Natural killer cell treated with Interleukin-12 subunit alpha and Interleukin-12 subunit beta and Interleukin-15 and Interleukin-18, amount 100 ng/mL, for 72 hours (primary cell): ENCODE measurements at regions not wholly inside any gene's neighbourhood (a gene's known extent, or its start where the extent isn't known, plus 50 kb on each side); places are given as distances from the start of the nearest gene placed in this dataset.

Experiments
- ATAC-seq, 2 donors: fragments of 150-1000 bp; cut with Tn5 transposase in 1 of 2; sonication (Bioruptor Pico), chemical (Tn5 transposase) in 1 of 2; 2 replicates each; pipeline ENCODE4 v1.10.0; 2021
- DNase-seq: peaks from one replicate; pipeline ENCODE4 v3.0.0; 2022; ENCODE audit warnings: low spot score
- H3K27ac Mint-ChIP-seq, 2 donors: 1 replicate in 1 of 2; 2 replicates in 1 of 2; pipeline ENCODE4 v1.8.0; 2022; ENCODE audit warnings: mixed read lengths in 2 of 2, mild to moderate bottlenecking in 1 of 2, moderate library complexity in 1 of 2
- H3K27me3 Mint-ChIP-seq, 2 donors: 1 replicate in 1 of 2; 2 replicates in 1 of 2; pipeline ENCODE4 v1.8.0; 2022; ENCODE audit warnings: mixed read lengths in 2 of 2
- H3K36me3 Mint-ChIP-seq: one replicate; pipeline ENCODE4 v1.8.0; 2022; ENCODE audit warnings: mixed read lengths
- H3K4me1 Mint-ChIP-seq, 2 donors: 1 replicate in 1 of 2; 2 replicates in 1 of 2; pipeline ENCODE4 v1.8.0; 2022; ENCODE audit warnings: low read depth in 2 of 2, mixed read lengths in 2 of 2, mild to moderate bottlenecking in 1 of 2
- H3K4me3 Mint-ChIP-seq: one replicate; pipeline ENCODE4 v1.8.0; 2022; ENCODE audit warnings: mixed read lengths
- H3K9me3 Mint-ChIP-seq: 2 replicates; pipeline ENCODE4 v1.8.0; 2022; ENCODE audit warnings: mixed read lengths

DNA sequence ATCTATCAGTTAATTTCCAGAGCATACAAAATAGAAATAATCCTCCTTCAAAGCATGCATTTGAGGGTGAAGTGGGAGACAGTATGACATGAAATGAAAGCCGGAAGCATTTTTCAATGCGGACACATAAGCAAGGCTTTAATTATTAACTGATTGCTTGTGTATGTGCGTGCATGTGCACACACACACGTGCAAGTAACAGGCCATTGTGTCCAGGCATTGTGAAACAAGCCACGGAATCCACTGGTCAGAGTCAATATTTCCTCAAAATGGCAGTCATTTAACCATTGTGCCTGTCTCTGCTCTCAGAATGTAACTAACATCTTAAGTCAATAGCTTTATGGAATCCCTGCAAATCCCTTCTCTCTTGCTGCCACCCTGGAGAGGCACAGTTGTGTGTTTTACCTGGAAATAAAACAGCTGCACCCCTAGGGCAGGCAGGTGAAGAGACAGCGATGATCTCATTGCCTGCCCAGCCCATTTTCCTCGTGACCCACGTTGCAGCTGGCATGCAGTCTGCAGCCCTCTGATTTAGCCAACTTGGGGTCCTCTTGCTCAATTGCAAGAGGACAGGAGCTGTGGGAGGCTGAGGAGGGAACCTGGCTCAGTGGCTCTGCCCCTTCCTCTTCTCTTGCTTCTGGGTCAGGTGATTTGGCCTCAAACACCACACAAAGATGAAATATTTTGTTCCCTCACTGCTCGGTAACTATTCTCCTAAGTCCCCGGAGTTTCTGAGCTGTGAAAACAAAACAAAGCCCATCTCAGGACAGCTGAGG lies 500.9 kb upstream of the ZMIZ1 start:
- Mint-ChIP-seq H3K27me3 (peaks cover 8 to 33% of the 10 kb centered on the region in 2 donors), H3K4me3 (no peak overlapping the region), H3K4me1 (no peaks in the 10 kb centered on the region), H3K36me3 (no peaks in the 10 kb centered on the region), H3K9me3 (no peaks in the 10 kb centered on the region), H3K27ac (no peak overlapping the region)
- DNase-seq (no peak), ATAC-seq (no peak)

DNA sequence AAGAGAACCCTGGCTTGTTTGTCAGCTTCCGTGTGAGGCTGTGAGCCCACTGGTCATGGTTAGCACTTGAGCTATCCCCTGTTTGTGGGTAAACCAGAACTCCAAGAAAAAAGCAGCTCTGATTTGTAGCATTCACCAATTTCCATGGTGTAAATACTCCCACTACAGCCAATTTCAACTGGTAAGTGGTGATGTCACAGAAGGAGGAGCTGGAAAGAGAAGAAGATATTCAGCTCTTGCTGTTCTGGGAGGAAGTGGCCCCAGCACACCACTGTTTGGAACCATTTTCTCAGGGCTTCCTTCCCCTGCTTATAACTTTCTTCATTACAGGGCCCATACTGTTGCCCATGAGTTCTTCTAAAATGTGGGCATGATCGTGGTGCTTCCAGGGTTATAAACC lies 500.1 kb upstream of the ZMIZ1 start:
- H3K27me3 Mint-ChIP-seq = peaks cover 10 to 34% of the 10 kb centered on the region in 2 donors
- no peak for DNase-seq
- no peak for ATAC-seq
- H3K4me1 Mint-ChIP-seq = no peaks in the 10 kb centered on the region
- H3K4me3 Mint-ChIP-seq = no peak overlapping the region
- no peak overlapping the region for H3K27ac Mint-ChIP-seq
- no peaks in the 10 kb centered on the region for H3K9me3 Mint-ChIP-seq
- no peaks in the 10 kb centered on the region for H3K36me3 Mint-ChIP-seq

DNA sequence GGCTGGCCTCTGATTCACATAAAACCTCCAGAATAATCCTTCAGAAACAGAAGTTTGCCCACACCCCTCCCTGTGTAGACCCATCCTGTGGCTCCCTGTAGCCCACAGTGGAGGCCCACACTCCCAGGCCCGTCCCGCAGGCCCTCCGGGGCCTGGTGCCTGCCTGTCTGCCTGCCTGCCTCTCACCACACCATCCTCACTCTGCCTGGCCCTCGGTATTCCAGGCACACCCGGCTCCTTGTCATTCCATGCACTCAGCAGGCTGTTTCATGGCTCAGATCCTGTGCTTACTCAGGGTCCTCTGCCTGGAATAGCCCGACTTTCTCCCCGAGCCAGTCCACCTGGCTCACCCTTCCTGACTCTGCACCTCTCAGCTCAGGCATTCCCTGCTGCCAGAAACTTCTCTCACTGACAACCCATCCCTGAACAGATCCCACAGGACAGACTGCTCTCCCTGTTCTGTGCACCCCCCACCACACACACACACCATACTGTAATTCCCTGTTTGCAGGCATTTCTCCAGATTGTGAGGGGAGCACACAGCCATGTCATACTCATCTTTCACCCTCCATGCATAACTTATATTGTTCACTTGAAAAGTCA lies 498.0 kb upstream of the ZMIZ1 start:
- peaks cover 10 to 28% of the 10 kb centered on the region in 2 donors for H3K27me3 Mint-ChIP-seq
- no peaks in the 10 kb centered on the region for H3K36me3 Mint-ChIP-seq
- H3K9me3 Mint-ChIP-seq = no peaks in the 10 kb centered on the region
- H3K4me1 Mint-ChIP-seq = no peaks in the 10 kb centered on the region
- no peak overlapping the region for H3K27ac Mint-ChIP-seq
- H3K4me3 Mint-ChIP-seq = no peak overlapping the region
- DNase-seq (no peak), ATAC-seq (no peak)

DNA sequence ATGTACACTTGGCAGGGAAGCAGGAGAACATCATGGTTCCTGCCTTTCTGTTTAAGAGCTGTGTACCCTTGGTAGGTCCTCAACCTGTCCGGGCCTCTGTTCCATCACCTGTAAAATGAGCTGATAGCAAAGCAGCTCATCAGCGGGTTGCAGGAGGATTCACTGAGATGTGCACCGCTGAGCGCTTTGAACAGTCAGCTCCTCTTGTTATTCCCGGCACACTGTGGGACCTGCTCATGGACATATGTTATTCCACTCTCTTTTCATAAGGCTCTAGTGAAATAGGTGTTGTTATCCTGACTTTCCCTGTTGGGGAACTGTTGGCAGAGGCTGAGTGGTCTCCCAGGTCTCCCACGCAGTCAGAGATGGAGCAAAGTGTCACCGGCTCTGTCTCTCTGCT lies 497.5 kb upstream of the ZMIZ1 start:
- Mint-ChIP-seq H3K9me3 (no peaks in the 10 kb centered on the region), H3K27me3 (peaks cover 10 to 28% of the 10 kb centered on the region in 2 donors), H3K36me3 (no peaks in the 10 kb centered on the region), H3K27ac (no peak overlapping the region), H3K4me1 (no peaks in the 10 kb centered on the region), H3K4me3 (no peak overlapping the region)
- DNase-seq (no peak), ATAC-seq (no peak)

DNA sequence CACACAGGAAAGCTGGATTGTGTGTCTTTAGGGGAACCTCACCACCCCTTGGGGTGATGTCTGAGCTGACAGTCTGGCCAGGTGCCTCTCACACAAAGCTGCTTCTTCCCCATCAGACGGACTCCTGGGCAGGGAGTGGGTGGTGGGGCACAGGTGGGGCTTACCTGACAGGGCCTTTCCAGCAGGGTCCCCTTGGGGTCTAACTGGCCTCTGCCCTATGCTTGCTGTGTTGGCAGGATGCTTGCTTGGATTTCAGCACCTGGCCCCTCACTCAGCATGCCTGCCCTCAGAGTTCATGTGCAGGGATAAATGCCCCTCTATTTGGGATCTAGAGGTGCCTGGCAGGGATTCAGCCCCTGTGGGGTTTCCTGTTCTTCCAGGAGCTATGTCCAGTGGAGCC lies 496.9 kb upstream of the ZMIZ1 start:
- ATAC-seq = no peak
- Mint-ChIP-seq H3K27me3 (peaks cover 10 to 28% of the 10 kb centered on the region in 2 donors), H3K9me3 (no peaks in the 10 kb centered on the region), H3K4me3 (no peak overlapping the region), H3K4me1 (no peaks in the 10 kb centered on the region), H3K36me3 (no peaks in the 10 kb centered on the region), H3K27ac (no peak overlapping the region)
- DNase-seq = no peak

DNA sequence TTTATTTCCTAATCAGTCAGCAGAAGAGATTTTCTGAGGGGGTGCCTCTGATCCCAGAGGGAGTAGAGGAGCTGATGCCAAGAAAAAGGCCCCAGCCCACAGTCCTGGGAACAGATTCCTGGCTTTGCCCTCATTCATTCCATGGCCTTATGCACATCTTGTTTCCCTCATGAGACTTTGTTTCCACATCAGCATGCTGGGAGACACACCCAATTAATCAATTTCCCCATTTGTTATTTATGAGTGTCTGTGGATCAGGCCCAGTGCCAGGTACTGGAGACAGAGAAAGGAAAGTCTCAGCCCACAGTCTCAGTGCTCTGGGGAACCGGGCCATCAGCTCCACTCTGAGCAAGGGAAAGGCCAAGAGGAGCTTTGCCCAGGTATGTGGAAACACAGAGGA lies 496.2 kb upstream of the ZMIZ1 start:
- Mint-ChIP-seq H3K4me3 (no peak overlapping the region), H3K36me3 (no peaks in the 10 kb centered on the region), H3K4me1 (no peaks in the 10 kb centered on the region), H3K27ac (no peak overlapping the region), H3K9me3 (no peaks in the 10 kb centered on the region), H3K27me3 (peaks cover 5 to 21% of the 10 kb centered on the region in 2 donors)
- ATAC-seq (no peak), DNase-seq (no peak)

DNA sequence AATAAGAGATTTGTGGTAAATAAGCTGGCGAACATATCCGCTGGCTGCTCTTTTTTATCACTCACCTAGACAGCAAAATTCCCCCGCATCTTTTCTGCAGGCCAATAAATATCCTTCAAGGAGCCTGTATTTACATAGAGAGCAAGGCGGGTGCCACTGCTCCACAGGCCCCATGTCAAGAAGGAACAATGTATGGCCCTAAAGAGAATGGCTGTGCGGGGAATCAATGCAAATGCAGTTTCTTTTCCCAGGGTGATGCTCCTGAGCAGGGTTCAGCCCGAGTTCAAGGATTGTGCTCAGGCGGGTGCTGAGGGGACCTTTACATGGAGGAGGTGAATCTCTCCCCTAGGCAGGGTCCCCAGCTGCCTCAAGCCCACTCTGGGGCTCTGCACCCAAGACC lies 494.2 kb upstream of the ZMIZ1 start:
- Mint-ChIP-seq H3K27ac (no peak overlapping the region), H3K9me3 (no peaks in the 10 kb centered on the region), H3K4me3 (no peak overlapping the region), H3K4me1 (no peaks in the 10 kb centered on the region), H3K36me3 (no peaks in the 10 kb centered on the region), H3K27me3 (peaks cover 5 to 20% of the 10 kb centered on the region in 2 donors)
- DNase-seq = no peak
- no peak for ATAC-seq

DNA sequence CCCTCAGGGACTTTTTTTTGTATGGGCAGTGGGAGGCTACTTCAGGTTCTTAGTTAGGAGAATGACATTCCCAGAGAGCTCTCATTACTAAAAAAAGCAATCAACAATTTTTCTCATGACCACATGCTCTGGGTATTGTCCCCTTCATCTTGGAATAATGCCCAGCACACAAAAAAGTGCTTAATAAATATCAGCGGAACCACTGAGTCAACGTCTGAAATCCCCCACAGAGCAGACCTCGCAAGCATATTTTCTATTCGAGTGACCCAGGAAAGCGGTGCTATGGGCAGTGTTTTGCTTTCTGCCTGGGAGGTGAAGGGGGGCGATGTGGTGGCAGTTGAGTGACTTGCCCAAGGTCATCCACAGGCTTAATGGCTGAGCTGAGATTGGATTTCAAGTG lies 493.4 kb upstream of the ZMIZ1 start:
- Mint-ChIP-seq H3K4me1 (no peaks in the 10 kb centered on the region), H3K27me3 (peaks cover 5 to 14% of the 10 kb centered on the region in 2 donors), H3K36me3 (no peaks in the 10 kb centered on the region), H3K9me3 (no peaks in the 10 kb centered on the region), H3K27ac (no peak overlapping the region), H3K4me3 (no peak overlapping the region)
- no peak for ATAC-seq
- DNase-seq = no peak

DNA sequence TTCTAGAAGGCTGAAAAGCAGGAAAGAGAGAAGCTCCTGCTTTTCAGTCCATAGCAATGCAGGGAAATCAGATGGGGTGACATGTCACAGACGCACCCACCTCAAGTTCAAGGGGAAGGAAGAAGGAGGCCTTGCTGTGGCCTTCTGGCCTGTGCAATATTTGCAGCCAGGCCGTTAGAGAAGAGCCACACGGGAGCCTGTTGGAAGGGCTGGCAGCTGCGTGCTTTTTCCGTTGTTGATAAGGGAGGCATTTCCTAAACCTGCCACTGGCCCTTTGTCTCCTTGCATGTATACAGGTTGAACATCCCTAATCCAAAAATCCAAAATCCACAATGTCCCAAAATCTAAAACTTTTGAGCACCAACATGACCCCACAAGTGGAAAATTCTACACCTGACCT lies 492.5 kb upstream of the ZMIZ1 start:
- Mint-ChIP-seq H3K9me3 (no peaks in the 10 kb centered on the region), H3K36me3 (no peaks in the 10 kb centered on the region), H3K4me1 (no peaks in the 10 kb centered on the region), H3K4me3 (no peak overlapping the region), H3K27me3 (peaks cover 5 to 11% of the 10 kb centered on the region in 2 donors), H3K27ac (no peak overlapping the region)
- DNase-seq (no peak), ATAC-seq (no peak)

DNA sequence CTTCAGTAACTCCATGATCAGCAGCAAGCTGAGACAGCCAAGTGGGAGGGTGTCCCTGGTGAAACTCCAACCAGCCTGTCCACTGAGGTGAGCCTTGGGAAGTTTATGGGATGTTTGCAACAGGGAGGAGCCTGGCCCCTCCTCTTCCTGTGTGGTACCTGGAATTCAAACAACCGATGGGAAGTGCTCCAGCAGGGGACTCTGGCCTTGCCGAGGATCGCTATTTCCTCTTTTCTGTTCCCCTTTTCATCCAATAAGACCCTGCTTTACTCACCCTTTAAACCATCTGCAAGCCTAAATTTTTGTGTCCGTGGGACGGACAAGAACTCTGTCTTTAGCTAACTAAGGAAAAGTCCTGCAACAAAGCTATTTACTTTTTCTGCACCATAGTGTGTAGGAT lies 491.1 kb upstream of the ZMIZ1 start:
- no peak for DNase-seq
- H3K4me3 Mint-ChIP-seq = no peak overlapping the region
- peaks cover 11 to 16% of the 10 kb centered on the region in 2 donors for H3K27me3 Mint-ChIP-seq
- no peak overlapping the region for H3K27ac Mint-ChIP-seq
- no peaks in the 10 kb centered on the region for H3K36me3 Mint-ChIP-seq
- no peak for ATAC-seq
- no peaks in the 10 kb centered on the region for H3K9me3 Mint-ChIP-seq
- no peaks in the 10 kb centered on the region for H3K4me1 Mint-ChIP-seq

DNA sequence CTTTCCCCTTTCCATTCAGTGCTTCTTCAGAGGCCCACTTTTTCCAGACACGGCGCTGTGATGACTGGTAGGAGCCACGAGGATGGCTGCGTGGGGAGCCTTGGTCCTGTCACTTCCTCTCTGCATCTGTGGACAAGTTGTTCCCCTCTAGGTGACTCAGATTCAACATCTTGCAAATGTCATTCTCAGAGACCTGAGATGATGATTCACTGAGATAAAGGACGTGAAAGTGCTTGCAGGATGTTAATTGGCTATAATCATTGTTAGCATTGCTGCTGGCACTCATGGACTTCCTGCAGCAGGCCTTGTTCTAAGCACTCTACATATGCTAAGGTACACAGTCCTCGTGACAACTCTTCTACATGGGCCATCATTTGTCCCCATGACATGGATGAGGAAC lies 489.8 kb upstream of the ZMIZ1 start:
- peaks cover 8 to 22% of the 10 kb centered on the region in 2 donors for H3K27me3 Mint-ChIP-seq

DNA sequence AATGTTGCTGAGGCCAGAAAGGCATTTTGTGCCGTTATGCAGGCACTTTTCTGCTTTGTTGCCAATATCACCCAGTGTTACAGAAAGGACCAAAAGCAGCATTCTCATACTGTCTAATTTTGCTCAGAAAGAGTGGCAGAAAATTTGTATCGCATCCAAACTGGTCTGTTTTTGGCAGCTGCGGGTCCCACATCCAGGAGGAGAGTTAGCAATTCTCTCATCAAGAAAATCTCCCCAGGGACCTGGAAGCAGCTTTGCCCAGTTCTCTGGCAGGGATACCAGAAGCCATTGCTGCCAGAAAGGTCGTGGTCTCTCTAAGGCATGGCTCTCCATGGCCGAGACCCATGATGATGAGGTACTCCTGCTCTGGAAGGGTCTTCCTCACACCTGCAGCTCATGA lies 489.2 kb upstream of the ZMIZ1 start:
- Mint-ChIP-seq H3K27ac (no peak overlapping the region), H3K4me1 (no peaks in the 10 kb centered on the region), H3K9me3 (no peaks in the 10 kb centered on the region), H3K36me3 (no peaks in the 10 kb centered on the region), H3K27me3 (peaks cover 8 to 22% of the 10 kb centered on the region in 2 donors), H3K4me3 (no peak overlapping the region)
- ATAC-seq = no peak
- no peak for DNase-seq

More for the DNA sequence above, 489.8 kb upstream of the ZMIZ1 start:
- H3K4me1 Mint-ChIP-seq = no peaks in the 10 kb centered on the region
- H3K27ac Mint-ChIP-seq = no peak overlapping the region
- no peak overlapping the region for H3K4me3 Mint-ChIP-seq
- ATAC-seq (peak in 1 of 2 donors; percentile 61), DNase-seq (no peak)
- H3K36me3 Mint-ChIP-seq = no peaks in the 10 kb centered on the region
- H3K9me3 Mint-ChIP-seq = no peaks in the 10 kb centered on the region

DNA sequence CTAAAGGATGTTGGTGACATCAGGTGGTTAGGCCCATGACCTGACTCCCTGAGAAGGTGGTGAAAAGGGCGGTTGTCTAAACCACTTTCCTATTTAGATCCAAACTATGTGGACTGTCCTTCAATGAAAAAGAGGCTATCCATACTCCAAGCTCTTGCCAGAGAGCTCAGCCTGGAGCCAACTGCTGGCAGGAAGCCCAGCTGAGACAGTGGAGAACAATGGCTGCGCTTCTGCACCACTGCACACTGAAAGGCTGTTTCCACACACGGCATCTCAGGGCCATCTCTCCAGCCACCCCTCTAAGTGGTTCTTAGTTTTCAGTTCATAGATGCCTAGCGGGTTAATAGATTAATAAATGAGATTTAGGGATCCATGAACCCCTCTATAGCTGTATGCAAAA lies 488.8 kb upstream of the ZMIZ1 start:
- H3K36me3 Mint-ChIP-seq = no peaks in the 10 kb centered on the region
- H3K27ac Mint-ChIP-seq = no peak overlapping the region
- H3K27me3 Mint-ChIP-seq = peaks cover 7 to 22% of the 10 kb centered on the region in 2 donors
- no peak for ATAC-seq
- H3K9me3 Mint-ChIP-seq = no peaks in the 10 kb centered on the region
- H3K4me1 Mint-ChIP-seq = no peaks in the 10 kb centered on the region
- no peak for DNase-seq
- H3K4me3 Mint-ChIP-seq = no peak overlapping the region

DNA sequence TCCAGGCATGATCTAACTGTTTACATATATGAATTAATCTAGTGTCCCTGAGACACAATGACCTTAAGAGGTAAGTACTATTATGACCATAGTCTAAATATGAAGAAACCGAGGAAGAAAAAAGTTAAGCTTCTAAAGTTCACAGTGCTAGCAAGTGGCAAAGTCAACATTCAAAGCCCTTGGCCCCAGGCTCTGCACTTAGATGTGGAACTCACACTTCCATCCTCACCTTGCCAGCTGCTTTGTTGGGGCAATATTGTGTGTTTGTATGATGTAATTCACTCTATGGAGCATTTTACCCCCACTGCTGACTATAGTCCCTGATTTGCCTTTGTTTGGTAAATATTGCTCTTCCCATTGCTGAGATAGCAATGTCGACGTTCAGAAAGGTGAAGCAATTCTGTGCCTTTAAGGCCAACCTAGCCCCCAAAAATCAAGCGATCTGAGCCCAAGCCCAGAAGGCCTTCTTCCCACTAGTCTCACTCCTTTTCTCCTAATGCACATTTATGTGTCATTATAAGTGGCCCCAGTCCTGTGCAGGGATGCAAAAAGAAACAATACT lies 487.6 kb upstream of the ZMIZ1 start:
- Mint-ChIP-seq H3K4me1 (no peaks in the 10 kb centered on the region), H3K4me3 (no peak overlapping the region), H3K27me3 (peaks cover 7 to 22% of the 10 kb centered on the region in 2 donors), H3K9me3 (no peaks in the 10 kb centered on the region), H3K27ac (no peak overlapping the region), H3K36me3 (no peaks in the 10 kb centered on the region)
- ATAC-seq (no peak), DNase-seq (no peak)
